Activated effector memory CD4-positive, alpha-beta T cell treated with anti-CD3 and anti-CD28 coated beads, Interleukin-2, amount 50 U/mL, for 16 hours (primary cell): ENCODE measurements at regions not wholly inside any gene's neighbourhood (a gene's known extent, or its start where the extent isn't known, plus 50 kb on each side); places are given as distances from the start of the nearest gene placed in this dataset.

Experiments used
- DNase-seq: peaks from one replicate; pipeline ENCODE4 v3.0.0-alpha.2; 2020

- no peak for DNase-seq
Observed at GRCh38 chr10:90347239-90347638, 510.6 kb downstream of the HTR7 start.

GRCh38 chr10:90350122-90350521 lies 507.7 kb downstream of the HTR7 start:
- no peak for DNase-seq

- DNase-seq, result no peak
Observed at GRCh38 chr10:90352288-90352687, 505.6 kb downstream of the HTR7 start.

- DNase-seq, result no peak
Observed at GRCh38 chr10:90354914-90355313, 502.9 kb downstream of the HTR7 start.

- DNase-seq, result no peak
Observed at GRCh38 chr10:90363799-90364483, 493.9 kb downstream of the HTR7 start.

GRCh38 chr10:90372451-90372850 lies 485.4 kb downstream of the HTR7 start:
- no peak for DNase-seq

- no peak for DNase-seq
Observed at GRCh38 chr10:90373911-90374310, 483.9 kb downstream of the HTR7 start.

GRCh38 chr10:90378524-90379076 lies 479.2 kb downstream of the HTR7 start:
- DNase-seq, result no peak

GRCh38 chr10:90381468-90381867 lies 476.4 kb downstream of the HTR7 start:
- DNase-seq, result no peak

- no peak for DNase-seq
Observed at GRCh38 chr10:90389876-90390275, 468.0 kb downstream of the HTR7 start.

GRCh38 chr10:90394311-90394710 lies 463.5 kb downstream of the HTR7 start:
- DNase-seq, result no peak

- DNase-seq, result no peak
Observed at GRCh38 chr10:90396721-90397120, 461.1 kb downstream of the HTR7 start.

- no peak for DNase-seq
Observed at GRCh38 chr10:90398566-90398965, 459.3 kb downstream of the HTR7 start.

- no peak for DNase-seq
Observed at GRCh38 chr10:90399782-90400181, 458.1 kb downstream of the HTR7 start.

- no peak for DNase-seq
Observed at GRCh38 chr10:90403211-90404000, 454.4 kb downstream of the HTR7 start.

- no peak for DNase-seq
Observed at GRCh38 chr10:90407131-90407530, 450.7 kb downstream of the HTR7 start.

GRCh38 chr10:90407851-90408250 lies 450.0 kb downstream of the HTR7 start:
- no peak for DNase-seq

- no peak for DNase-seq
Observed at GRCh38 chr10:90412582-90412981, 445.3 kb downstream of the HTR7 start.

- DNase-seq, result no peak
Observed at GRCh38 chr10:90413196-90413595, 444.6 kb downstream of the HTR7 start.

- DNase-seq, result no peak
Observed at GRCh38 chr10:90414926-90415325, 442.9 kb downstream of the HTR7 start.

GRCh38 chr10:90417029-90417428 lies 440.8 kb downstream of the HTR7 start:
- no peak for DNase-seq

GRCh38 chr10:90417476-90418210 lies 440.2 kb downstream of the HTR7 start:
- DNase-seq, result no peak

- DNase-seq, result no peak
Observed at GRCh38 chr10:90418869-90419652, 438.8 kb downstream of the HTR7 start.
